ENCODE measurements at regions not wholly inside any gene's neighbourhood (a gene's known extent, or its start where the extent isn't known, plus 50 kb on each side); places are given as distances from the start of the nearest gene placed in this dataset.
"Not testable (repeated sequence)": the region's sequence is repeated elsewhere in the genome, so short reads cannot be mapped to it uniquely, and the experiment has no call there.

- no peak for DNase-seq
These were observed 397.6 kb downstream of the GBE1 start for GRCh38 chr3:81363816-81364215.

DNA sequence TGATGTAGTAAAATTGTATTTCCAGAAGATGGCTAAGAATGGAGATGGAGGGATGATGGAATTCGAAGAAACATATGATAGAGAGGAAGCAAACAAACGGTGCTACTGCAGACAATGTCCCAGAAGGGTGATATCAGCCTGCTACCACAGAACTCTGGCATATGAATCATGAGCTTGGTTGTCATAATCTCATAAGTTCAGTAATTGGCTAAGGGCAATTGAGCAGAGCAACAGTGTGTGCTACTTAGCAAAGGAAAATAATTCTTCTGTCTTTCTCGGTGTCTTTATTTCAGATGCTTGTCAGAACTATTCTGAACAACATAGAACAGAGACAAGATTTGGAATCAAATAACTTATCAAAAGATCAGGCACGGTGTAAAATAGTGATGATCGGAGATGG, 407.3 kb downstream of the GBE1 start:
- DNase-seq: no peak

DNA sequence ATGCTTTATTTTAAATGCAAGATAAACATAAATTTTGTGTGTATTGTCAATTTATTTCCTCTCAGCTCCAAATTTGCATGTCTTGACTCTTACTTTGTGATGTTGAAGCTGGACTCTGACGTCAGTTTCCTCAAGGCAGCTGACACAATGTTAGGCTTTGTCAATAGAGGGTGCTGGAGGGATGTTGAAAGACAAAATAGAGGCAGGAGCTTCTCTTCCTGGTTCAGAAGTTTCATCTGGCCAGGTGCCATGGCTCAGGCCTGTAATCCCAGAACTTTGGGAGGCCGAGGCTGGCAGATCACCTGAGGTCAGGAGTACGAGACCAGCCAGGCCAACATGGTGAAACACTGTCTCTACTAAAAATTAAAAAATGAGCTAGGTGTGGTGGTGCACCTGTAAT, 408.6 kb downstream of the GBE1 start:
- no peak for DNase-seq

- DNase-seq: no peak
These were observed 411.6 kb downstream of the GBE1 start for GRCh38 chr3:81349816-81350340.

DNA sequence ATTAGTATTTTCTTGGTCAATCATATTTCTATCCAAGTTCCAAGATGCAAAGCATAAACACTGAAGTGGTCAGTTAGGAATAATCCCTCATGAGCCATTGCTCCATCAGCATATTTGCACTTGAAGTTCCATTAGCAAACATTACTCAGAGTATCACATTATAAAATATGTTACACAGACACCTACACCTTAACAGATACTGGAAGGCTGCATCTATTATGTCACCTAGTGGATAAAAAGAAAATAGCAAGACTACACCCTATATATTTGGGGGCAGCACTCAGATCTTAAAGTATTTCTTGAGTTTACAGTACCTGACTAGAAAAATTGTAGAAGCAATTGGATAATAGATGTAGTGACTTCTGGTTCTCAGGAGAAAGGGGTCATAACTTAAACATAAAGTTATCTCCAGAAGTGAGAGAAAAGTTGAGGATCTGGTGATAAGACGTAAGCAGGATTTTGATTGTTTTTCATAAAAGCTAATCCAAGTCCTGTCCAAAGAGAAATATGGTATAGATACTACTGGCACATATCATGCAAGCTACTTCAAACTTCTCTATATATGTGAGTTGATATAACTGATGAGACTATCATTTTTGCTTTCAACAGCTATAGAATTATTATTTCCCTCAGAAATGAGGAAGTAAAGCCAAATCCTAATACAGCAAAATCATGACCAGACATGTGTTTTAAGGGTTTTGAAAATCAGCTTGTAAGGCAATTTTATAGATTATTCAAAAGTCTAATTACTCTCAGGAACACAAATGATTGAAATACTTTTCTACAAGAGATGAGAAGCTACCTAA, 422.2 kb downstream of the GBE1 start:
- DNase-seq: no peak

GRCh38 chr3:81336470-81336869, 425.0 kb downstream of the GBE1 start:
- DNase-seq: no peak

GRCh38 chr3:81329835-81330234, 431.6 kb downstream of the GBE1 start:
- not testable (repeated sequence) for DNase-seq

GRCh38 chr3:81326245-81326644, 435.2 kb downstream of the GBE1 start:
- no peak for DNase-seq

DNA sequence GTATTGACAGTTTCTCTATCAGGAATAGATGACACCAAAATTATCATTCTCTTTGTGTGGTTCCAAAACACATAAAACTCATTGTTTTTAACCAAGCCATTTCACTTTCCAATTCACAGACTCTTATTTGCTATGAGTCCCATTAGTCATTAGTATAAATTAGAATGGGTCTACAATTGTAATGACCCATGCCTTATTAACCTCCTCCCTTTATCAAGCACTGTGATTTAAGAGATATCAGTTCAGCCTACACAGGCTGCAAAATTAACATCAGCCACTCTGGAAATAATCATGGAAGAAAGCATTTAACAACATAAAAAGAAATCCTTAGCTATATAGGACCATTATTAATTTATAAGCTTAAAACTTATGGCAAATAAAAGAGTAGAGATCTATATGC, 440.6 kb downstream of the GBE1 start:
- no peak for DNase-seq

DNA sequence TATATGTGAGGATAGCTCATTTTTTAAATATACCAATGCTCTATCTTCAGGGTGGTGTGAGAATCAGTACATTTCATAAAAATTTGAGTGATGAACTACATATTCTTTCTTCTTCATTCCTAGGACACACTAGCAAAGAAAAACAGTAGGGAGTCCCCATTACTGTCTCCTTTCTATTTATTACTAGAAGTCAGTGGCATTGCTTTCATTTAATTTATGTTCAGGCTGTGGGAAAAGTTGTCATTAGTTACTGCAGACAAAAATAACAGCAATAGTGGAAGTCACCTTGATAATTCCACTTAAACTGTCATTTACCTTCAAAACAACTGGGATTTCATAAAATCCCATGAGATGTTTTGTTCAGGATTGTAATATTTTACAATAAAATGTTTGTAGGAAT, 446.4 kb downstream of the GBE1 start:
- no peak for DNase-seq

- no peak for DNase-seq
These were observed 450.1 kb downstream of the GBE1 start for GRCh38 chr3:81311321-81311720.

DNA sequence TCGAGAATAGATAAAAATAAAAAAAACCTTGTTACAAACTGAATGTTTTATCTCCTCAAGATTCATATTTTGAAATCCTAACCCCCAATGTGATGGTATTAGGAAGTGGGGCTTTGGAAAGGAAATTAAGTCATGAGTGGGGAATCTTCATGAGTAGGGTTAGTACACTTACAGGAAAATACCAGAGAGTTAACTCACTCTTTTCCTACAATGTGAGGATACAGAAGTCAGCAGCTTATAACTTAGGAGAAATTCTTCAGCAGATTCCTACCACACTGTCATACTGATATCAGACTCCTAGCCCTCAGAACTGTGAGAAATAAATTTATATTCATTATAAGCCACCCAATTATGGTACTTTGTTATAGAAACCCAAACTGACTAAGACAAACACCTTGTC, 453.1 kb downstream of the GBE1 start:
- DNase-seq: no peak

DNA sequence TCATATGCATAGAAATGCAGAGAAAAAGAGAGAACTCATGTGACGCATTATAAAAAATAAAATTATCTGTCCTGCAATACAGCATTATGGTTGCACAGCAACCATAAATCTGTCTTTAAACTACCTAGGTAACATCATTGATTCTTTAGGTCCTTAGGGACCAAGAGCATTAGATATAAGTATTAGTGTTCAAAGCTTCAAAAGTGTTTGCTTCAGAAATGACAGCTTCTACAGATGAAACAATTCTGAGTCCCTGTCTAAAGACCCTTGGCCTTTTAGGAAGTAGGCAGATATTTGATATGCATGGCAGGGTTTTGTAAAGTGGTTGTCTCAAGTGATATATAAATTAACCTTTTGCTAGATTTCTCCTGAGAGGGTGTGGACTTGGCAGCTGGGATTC, 454.2 kb downstream of the GBE1 start:
- no peak for DNase-seq

DNA sequence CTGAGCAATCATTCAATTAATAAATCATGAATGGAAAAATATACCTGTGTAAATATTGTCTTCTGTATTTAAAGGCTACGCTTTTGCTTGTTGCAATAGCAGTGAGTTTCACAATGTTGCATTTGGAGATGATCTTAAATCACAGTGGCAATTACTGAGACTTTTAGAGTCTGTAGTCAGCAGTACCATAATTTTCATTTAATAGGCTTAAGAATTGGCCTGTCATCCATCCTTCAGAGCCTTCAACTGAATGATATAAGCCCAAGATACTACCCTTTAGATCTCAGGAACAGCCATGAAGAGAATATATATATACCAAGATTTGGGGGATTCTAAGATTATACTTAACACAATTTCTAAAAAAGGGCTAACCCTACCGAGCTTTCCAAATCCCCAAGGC, 458.1 kb downstream of the GBE1 start:
- DNase-seq: no peak

DNA sequence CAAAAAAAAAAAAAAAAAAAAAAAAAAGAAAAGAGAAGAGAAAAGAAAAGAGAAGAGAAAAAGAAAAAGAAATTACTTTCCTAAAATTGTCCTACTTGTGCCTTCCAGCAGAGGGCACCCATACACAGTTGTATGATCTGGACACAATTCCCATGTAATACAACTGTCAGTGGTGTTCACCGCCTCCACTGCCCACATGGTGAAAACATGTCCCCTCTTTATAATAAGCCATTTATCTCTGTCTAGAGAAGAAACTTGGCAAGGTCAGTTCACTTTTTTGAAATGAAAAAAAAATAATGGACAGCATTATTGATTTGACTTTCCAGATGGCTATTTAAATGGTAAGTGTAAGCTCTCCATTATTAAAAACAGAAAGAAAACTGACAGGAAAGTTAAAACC, 459.4 kb downstream of the GBE1 start:
- no peak for DNase-seq

DNA sequence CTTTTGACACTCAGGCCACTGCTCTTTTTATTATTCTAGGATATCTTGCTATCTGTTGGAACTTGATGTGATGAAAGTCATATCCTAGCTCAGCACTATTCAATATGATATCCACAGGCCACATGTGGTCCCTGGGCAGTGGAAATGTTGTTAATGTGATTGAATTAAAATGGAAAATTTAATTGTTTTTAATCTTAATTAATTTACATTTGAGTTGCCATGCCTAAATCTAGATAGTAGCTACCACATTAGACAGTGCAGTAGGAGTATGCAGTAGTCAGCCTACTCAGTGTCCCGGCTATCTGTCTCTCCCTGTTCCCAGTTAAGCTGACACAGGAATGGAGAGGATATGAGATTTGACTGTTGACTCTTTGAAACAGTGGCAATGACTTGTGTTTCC, 460.2 kb downstream of the GBE1 start:
- DNase-seq: no peak

DNA sequence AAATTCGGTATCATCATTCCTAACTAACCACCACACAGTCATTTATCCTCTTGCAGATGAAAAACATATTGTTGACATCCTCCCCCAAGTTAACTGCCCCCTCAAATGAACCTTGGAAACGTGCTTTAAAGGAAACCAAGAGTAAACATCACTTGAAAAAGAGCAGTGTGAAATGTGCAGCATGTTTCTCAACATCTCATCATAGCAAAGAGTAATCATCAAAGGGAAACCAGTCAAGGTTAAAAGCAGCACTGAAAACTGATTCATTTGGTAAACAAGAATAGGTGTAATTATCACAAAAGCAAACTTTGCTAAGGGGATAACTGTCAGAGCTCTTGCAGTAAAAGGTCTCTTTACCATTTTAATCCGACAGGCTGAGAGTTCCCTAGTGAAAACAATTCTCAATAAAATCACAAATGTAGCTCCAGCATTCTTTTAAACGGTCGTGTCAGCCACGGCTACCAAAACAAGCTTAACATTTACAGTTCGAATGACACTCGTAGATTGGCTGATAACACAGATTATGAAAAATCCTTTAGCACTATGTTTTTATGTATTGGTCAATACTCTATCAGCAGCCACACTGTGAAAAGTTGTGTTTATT, 461.0 kb downstream of the GBE1 start:
- DNase-seq: no peak

GRCh38 chr3:81299481-81299880, 462.0 kb downstream of the GBE1 start:
- no peak for DNase-seq

DNA sequence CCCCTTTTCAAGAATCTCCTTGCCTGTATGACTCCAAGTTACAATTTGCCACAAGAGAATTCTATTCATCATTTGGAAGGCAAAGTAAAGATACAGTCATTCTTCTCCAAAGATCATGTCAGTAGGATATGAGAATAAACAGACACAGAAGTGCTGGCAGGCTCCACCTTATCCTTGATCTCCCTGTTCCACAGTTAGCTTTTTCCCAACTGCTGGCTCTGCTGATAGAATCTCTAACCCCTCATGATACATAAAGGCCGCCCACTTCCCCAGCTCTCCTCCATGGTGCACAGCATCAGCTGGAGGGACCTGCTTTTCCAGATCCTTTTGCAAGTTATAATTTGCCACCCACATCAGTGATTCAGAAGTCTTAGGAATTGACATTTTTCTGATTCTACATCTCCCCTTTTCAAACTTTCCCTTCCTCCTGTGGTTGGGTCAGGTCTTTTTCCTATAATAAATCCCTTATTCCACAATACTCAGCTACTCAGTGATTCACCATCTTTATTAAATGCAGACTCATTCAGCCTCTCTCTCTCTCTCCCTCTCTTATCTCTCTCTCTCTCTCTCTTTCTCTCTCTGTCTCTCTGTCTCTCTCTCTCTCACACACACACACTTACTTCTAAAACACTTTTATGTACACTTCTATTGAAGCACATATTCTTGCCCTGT, 465.4 kb downstream of the GBE1 start:
- no peak for DNase-seq

DNA sequence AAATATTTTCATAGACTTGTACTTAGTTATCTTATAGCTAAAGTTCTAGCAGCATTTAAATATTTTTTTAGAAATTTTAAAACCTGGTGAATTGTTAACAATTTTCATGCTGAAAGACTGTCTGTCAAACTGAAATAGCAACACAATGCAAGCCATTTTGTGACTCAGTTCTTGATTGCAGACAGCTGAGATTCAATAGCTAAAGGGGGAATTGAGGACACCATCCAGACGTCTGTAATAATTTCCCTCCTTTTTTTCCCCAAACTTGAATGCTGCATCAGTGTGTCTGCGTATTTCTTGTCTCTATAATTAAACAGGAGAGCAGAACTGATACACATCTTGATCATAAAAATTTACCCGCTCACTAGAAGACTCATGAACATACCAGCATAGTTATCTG, 468.3 kb downstream of the GBE1 start:
- no peak for DNase-seq

- DNase-seq: no peak
These were observed 469.9 kb downstream of the GBE1 start for GRCh38 chr3:81291586-81291985.

GRCh38 chr3:81289676-81290075, 471.8 kb downstream of the GBE1 start:
- DNase-seq: no peak

- DNase-seq: no peak
These were observed 481.7 kb downstream of the GBE1 start for GRCh38 chr3:81279481-81280379.

Measured in activated effector memory CD4-positive, alpha-beta T cell treated with anti-CD3 and anti-CD28 coated beads, Interleukin-2, amount 50 U/mL, for 16 hours (primary cell).